HEK293T (cell line): ENCODE measurements at regions not wholly inside any gene's neighbourhood (a gene's known extent, or its start where the extent isn't known, plus 50 kb on each side); places are given as distances from the start of the nearest gene placed in this dataset.

Source experiments
- CTCF ChIA-PET: fragments of 350-600 bp; formaldehyde crosslinking; extraction: SDS; loops from one replicate; lab custom pipeline; 2021; ENCODE audit warnings: antibody characterized with exemption, inconsistent platforms; lab: Yijun Ruan, JAX
- POLR2A ChIA-PET: fragments of 350-600 bp; formaldehyde crosslinking; extraction: SDS; loops from one replicate; lab custom pipeline; 2020; ENCODE audit warnings: antibody characterized with exemption, inconsistent platforms; lab: Yijun Ruan, JAX
- DNase-seq: peaks from one replicate; pipeline ENCODE4 v3.0.0; 2012; ENCODE audit warnings: mixed read lengths; ENCODE audit errors: extremely low spot score
- ARNT ChIP-seq: fragments of 450-650 bp; IDR thresholded peaks from 2 replicates; pipeline ENCODE4 v1.6.1; 2017; ENCODE audit warnings: mild to moderate bottlenecking
- BHLHE40 ChIP-seq: fragments of 450-650 bp; IDR thresholded peaks from 2 replicates; pipeline ENCODE4 v1.6.1; 2016; ENCODE audit warnings: mild to moderate bottlenecking, moderate library complexity, borderline replicate concordance
- CTBP1 ChIP-seq: fragments of 450-650 bp; IDR thresholded peaks from 2 replicates; pipeline ENCODE4 v1.6.1; 2016; ENCODE audit warnings: borderline replicate concordance
- ELF4 ChIP-seq: fragments of 450-650 bp; IDR thresholded peaks from 2 replicates; pipeline ENCODE4 v1.6.1; 2017; ENCODE audit warnings: antibody characterized with exemption
- FOXA1 ChIP-seq: fragments of 450-650 bp; IDR thresholded peaks from 2 replicates; pipeline ENCODE4 v1.6.1; 2016; ENCODE audit warnings: mild to moderate bottlenecking
- FOXK2 ChIP-seq: fragments of 450-650 bp; IDR thresholded peaks from 2 replicates; pipeline ENCODE4 v1.6.1; 2016; ENCODE audit warnings: mild to moderate bottlenecking
- FOXM1 ChIP-seq: fragments of 450-650 bp; IDR thresholded peaks from 2 replicates; pipeline ENCODE4 v1.6.1; 2017; ENCODE audit warnings: mild to moderate bottlenecking, borderline replicate concordance
- HDGF ChIP-seq: fragments of 450-650 bp; IDR thresholded peaks from 2 replicates; pipeline ENCODE4 v1.6.1; 2017; ENCODE audit warnings: antibody characterized with exemption, borderline replicate concordance
- L3MBTL2 ChIP-seq: fragments of 450-650 bp; conservative IDR thresholded peaks from 2 replicates; pipeline ENCODE4 v1.6.1; 2016; ENCODE audit warnings: mild to moderate bottlenecking
- LEF1 ChIP-seq: fragments of 450-650 bp; IDR thresholded peaks from 2 replicates; pipeline ENCODE4 v1.6.1; 2017; ENCODE audit warnings: mild to moderate bottlenecking, borderline replicate concordance
- NFRKB ChIP-seq: fragments of 450-650 bp; IDR thresholded peaks from 2 replicates; pipeline ENCODE4 v1.6.1; 2016; ENCODE audit warnings: mild to moderate bottlenecking, moderate library complexity
- PKNOX1 ChIP-seq: fragments of 450-650 bp; IDR thresholded peaks from 2 replicates; pipeline ENCODE4 v1.6.1; 2016
- SP1 ChIP-seq: fragments of 450-650 bp; IDR thresholded peaks from 2 replicates; pipeline ENCODE4 v1.6.1; 2017
- SUZ12 ChIP-seq: fragments of 450-650 bp; IDR thresholded peaks from 2 replicates; pipeline ENCODE4 v1.6.1; 2016; ENCODE audit warnings: mild to moderate bottlenecking
- TARDBP ChIP-seq: fragments of 450-650 bp; IDR thresholded peaks from 2 replicates; pipeline ENCODE4 v1.6.1; 2016
- ZNF384 ChIP-seq: fragments of 450-650 bp; IDR thresholded peaks from 2 replicates; pipeline ENCODE4 v1.6.1; 2016

GRCh38 chr5:174259696-174260420 lies 214.4 kb downstream of the NSG2 start:
- TF ChIP-seq NFRKB: no peak
- TF ChIP-seq ELF4: no peak
- no peak for TF ChIP-seq HDGF
- no peak for TF ChIP-seq SP1
- TF ChIP-seq ARNT: no peak
- no peak for TF ChIP-seq CTBP1
- no peak for TF ChIP-seq FOXM1
- TF ChIP-seq SUZ12: no peak
- no peak for TF ChIP-seq LEF1
- no peak for TF ChIP-seq FOXA1
- TF ChIP-seq BHLHE40: no peak
- TF ChIP-seq TARDBP: no peak
- no peak for TF ChIP-seq FOXK2
- TF ChIP-seq PKNOX1: no peak
- TF ChIP-seq L3MBTL2: no peak
- no peak for TF ChIP-seq ZNF384
- POLR2A ChIA-PET: no interaction called here
- CTCF ChIA-PET: no interaction called here
- DNase-seq: no peak

- CTCF ChIA-PET: no interaction called here
Observed at GRCh38 chr5:174271316-174271715, 225.8 kb downstream of the NSG2 start.

GRCh38 chr5:174272671-174273070 lies 227.2 kb downstream of the NSG2 start:
- ChIA-PET POLR2A (no interaction called here), CTCF (no interaction called here)
- no peak for DNase-seq
- TF ChIP-seq TARDBP (no peak), ARNT (no peak), ZNF384 (no peak), SP1 (no peak), CTBP1 (no peak), PKNOX1 (no peak), ELF4 (no peak)

More at GRCh38 chr5:174271316-174271715, 225.8 kb downstream of the NSG2 start:
- TF ChIP-seq NFRKB (no peak), CTBP1 (no peak), SUZ12 (no peak), FOXM1 (no peak), SP1 (no peak), L3MBTL2 (no peak), ELF4 (no peak), ARNT (no peak), BHLHE40 (no peak), PKNOX1 (no peak), LEF1 (no peak), ZNF384 (no peak), HDGF (no peak), FOXK2 (no peak), TARDBP (no peak), FOXA1 (no peak)
- no peak for DNase-seq
- POLR2A ChIA-PET: no interaction called here

- ChIA-PET CTCF (no interaction called here), POLR2A (no interaction called here)
- no peak for TF ChIP-seq ELF4
- TF ChIP-seq TARDBP: no peak
- TF ChIP-seq SP1: no peak
- DNase-seq: no peak
Observed at GRCh38 chr5:174273325-174273724, 227.8 kb downstream of the NSG2 start.

GRCh38 chr5:174275959-174276358 lies 230.5 kb downstream of the NSG2 start:
- no peak for DNase-seq
- no peak for TF ChIP-seq FOXA1
- TF ChIP-seq LEF1: no peak
- TF ChIP-seq BHLHE40: no peak
- CTCF ChIA-PET: no interaction called here
- POLR2A ChIA-PET: no interaction called here

- CTCF ChIA-PET: interaction anchor here (0.9 kb wide), 1 partner anchor 70 kb away, joined by 3 read pairs; no protein-coding TSS in a partner anchor
- POLR2A ChIA-PET: no interaction called here
- TF ChIP-seq NFRKB (no peak), ZNF384 (no peak), FOXK2 (no peak), BHLHE40 (no peak), HDGF (no peak), ELF4 (no peak), TARDBP (no peak), CTBP1 (no peak), FOXA1 (no peak), L3MBTL2 (no peak), FOXM1 (no peak), PKNOX1 (no peak), SUZ12 (no peak), LEF1 (no peak)
- DNase-seq: no peak
Observed at GRCh38 chr5:174281089-174281760, 235.7 kb downstream of the NSG2 start.
